A673 (cell line): ENCODE measurements at regions not wholly inside any gene's neighbourhood (a gene's known extent, or its start where the extent isn't known, plus 50 kb on each side); places are given as distances from the start of the nearest gene placed in this dataset.

Experiments used
- BruUV-seq: library from RNA; stranded (reverse); fragments of 400-500 nt; replicated peaks from 2 replicates; lab custom pipeline; 2021; lab: Mats Ljungman, UMichigan
- CTCF ChIA-PET: fragments of 300-600 bp; sonication (Branson Sonifier 250); formaldehyde crosslinking; loops from one replicate; lab custom pipeline; 2022; ENCODE audit warnings: antibody characterized with exemption; lab: Charles Lee
- POLR2A ChIA-PET: fragments of 300-600 bp; sonication (Branson Sonifier 250); formaldehyde crosslinking; loops from one replicate; lab custom pipeline; 2022; ENCODE audit warnings: antibody characterized with exemption; ENCODE audit not compliant: low non-redundant PET; lab: Charles Lee
- DNase-seq: peaks from one replicate; pipeline ENCODE4 v3.0.0-alpha.2; 2015; ENCODE audit warnings: low spot score
- H3K27ac ChIP-seq: fragments of 200-600 bp; sonication (generic); 2 replicates; pipeline ENCODE4 v1.5.1; 2016; ENCODE audit warnings: mixed run types, low read depth, mild to moderate bottlenecking, mixed read lengths, antibody characterized with exemption, low read length; ENCODE audit not compliant: poor library complexity, severe bottlenecking
- H3K27me3 ChIP-seq: fragments of 200-600 bp; sonication (generic); replicated peaks from 2 replicates; pipeline ENCODE4 v1.6.1; 2017; ENCODE audit warnings: mixed run types, low read depth, mild to moderate bottlenecking, mixed read lengths, antibody characterized with exemption, low read length; ENCODE audit not compliant: insufficient read depth, poor library complexity
- H3K36me3 ChIP-seq: fragments of 200-600 bp; sonication (generic); 2 replicates; pipeline ENCODE4 v1.6.1; 2016; ENCODE audit warnings: mixed run types, mild to moderate bottlenecking, mixed read lengths, antibody characterized with exemption, low read length; ENCODE audit not compliant: insufficient read depth, poor library complexity, severe bottlenecking
- H3K4me1 ChIP-seq: fragments of 200-600 bp; sonication (generic); 2 replicates; pipeline ENCODE4 v1.6.1; 2017; ENCODE audit warnings: mixed run types, mild to moderate bottlenecking, mixed read lengths, antibody characterized with exemption, low read length; ENCODE audit not compliant: insufficient read depth, poor library complexity, severe bottlenecking
- H3K4me3 ChIP-seq: fragments of 200-600 bp; sonication (generic); 2 replicates; pipeline ENCODE4 v1.5.1; 2016; ENCODE audit warnings: low read depth, mixed run types, mild to moderate bottlenecking, mixed read lengths, low read length; ENCODE audit not compliant: poor library complexity, severe bottlenecking
- H3K9me3 ChIP-seq: fragments of 200-600 bp; sonication (generic); 2 replicates; pipeline ENCODE4 v1.6.1; 2016; ENCODE audit warnings: mixed run types, low read depth, mild to moderate bottlenecking, mixed read lengths, antibody characterized with exemption, low read length; ENCODE audit not compliant: poor library complexity, severe bottlenecking
- EZH2 ChIP-seq: fragments of 200-600 bp; sonication (generic); IDR thresholded peaks from 2 replicates; pipeline ENCODE4 v1.6.1; 2017; ENCODE audit warnings: borderline replicate concordance, low read depth, mild to moderate bottlenecking, mixed read lengths, antibody characterized with exemption, low read length; ENCODE audit not compliant: poor library complexity, severe bottlenecking
- intact Hi-C: fragments of 100-400 bp; cut with micrococcal nuclease; formaldehyde crosslinking; loops from one replicate; pipeline ENCODE4 v1.10.0; 2022; ENCODE audit not compliant: unreplicated experiment
- TF ChIP-seq, protein P1 (sequence below): fragments of 300-800, 200-600 bp; sonication (generic); conservative IDR thresholded peaks from 2 replicates; pipeline ENCODE4 v1.5.1; 2017; ENCODE audit warnings: low read depth, mild to moderate bottlenecking, antibody characterized with exemption, low read length, moderate library complexity, mixed read lengths

DNA sequence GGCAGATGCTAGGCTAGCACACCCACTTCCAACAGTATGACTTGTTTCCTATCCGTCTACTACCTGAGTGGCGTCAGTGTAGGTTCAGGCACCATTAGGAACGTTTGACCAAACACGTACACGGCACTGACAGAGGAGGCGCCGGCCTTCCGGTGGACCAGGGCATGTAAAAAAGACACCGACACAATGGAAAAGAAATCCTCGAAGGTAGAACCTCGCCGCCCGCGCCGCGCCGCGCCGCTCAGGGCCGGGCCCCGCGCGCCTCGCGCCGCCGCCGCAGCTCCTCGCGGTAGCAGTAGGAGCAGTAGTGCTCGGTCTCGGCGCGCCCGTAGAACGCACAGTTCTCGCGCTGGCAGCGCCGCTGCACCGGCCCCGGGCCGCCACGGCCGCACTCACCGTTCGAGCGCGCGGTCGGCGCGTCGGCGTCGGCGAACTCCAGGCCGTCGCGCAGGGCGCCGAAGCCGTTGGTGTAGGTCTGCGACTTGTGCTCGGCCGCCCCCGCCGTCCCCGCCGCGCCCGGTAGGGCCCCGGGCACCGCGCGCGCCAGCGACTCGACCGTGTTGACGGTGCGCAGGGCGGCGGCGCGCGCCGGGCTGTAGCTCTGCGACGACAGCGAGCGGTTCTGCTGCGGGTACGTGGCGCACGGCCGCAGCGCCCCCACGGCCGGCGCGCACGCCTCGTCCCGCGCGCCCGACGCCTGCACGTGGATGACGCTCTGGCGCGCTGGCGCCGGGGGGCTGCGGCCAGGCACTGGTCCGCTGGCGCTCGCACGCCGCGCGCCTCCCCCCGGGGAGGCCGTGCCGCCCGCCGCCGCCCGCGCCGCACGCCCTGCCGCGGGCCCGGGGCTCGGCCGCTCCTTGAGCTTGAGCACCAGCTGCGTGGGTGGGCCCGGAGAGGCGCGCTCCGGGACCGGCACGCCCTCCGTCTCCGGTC, 156.7 kb downstream of the KLF13 start:
- Histone ChIP-seq H3K4me1 (no peaks in the 10 kb centered on the region), H3K36me3 (no peaks in the 10 kb centered on the region), H3K27me3 (peaks cover 3% of the 10 kb centered on the region), H3K27ac (no peak overlapping the region), H3K4me3 (no peak overlapping the region), H3K9me3 (no peaks in the 10 kb centered on the region)
- POLR2A ChIA-PET, result no interaction called here
- CTCF ChIA-PET, result no interaction called here
- intact Hi-C loops, result loop anchor here (10.0 kb wide), 1 partner anchor 159 kb away; the partner anchor contains the start of gene KLF13
- BruUV-seq, result no TSS peak
- no peak for DNase-seq
- TF ChIP-seq EZH2, result no peak
- TF ChIP-seq, protein P1, sequence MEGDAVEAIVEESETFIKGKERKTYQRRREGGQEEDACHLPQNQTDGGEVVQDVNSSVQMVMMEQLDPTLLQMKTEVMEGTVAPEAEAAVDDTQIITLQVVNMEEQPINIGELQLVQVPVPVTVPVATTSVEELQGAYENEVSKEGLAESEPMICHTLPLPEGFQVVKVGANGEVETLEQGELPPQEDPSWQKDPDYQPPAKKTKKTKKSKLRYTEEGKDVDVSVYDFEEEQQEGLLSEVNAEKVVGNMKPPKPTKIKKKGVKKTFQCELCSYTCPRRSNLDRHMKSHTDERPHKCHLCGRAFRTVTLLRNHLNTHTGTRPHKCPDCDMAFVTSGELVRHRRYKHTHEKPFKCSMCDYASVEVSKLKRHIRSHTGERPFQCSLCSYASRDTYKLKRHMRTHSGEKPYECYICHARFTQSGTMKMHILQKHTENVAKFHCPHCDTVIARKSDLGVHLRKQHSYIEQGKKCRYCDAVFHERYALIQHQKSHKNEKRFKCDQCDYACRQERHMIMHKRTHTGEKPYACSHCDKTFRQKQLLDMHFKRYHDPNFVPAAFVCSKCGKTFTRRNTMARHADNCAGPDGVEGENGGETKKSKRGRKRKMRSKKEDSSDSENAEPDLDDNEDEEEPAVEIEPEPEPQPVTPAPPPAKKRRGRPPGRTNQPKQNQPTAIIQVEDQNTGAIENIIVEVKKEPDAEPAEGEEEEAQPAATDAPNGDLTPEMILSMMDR, result no peak

- no TSS peak for BruUV-seq
- peaks cover 3% of the 10 kb centered on the region for H3K27me3 ChIP-seq
- no peaks in the 10 kb centered on the region for H3K36me3 ChIP-seq
- H3K4me1 ChIP-seq, result no peaks in the 10 kb centered on the region
- H3K27ac ChIP-seq, result no peak overlapping the region
- POLR2A ChIA-PET, result no interaction called here
- intact Hi-C loops, result loop anchor here (10.0 kb wide), 1 partner anchor 159 kb away; the partner anchor contains the start of gene KLF13
- H3K9me3 ChIP-seq, result no peaks in the 10 kb centered on the region
- TF ChIP-seq, protein P1, result no peak
- no peak for TF ChIP-seq EZH2
- no peak for DNase-seq
- CTCF ChIA-PET, result no interaction called here
- H3K4me3 ChIP-seq, result no peak overlapping the region
Measured at GRCh38 chr15:31483986-31484951, 157.6 kb downstream of the KLF13 start.

DNA sequence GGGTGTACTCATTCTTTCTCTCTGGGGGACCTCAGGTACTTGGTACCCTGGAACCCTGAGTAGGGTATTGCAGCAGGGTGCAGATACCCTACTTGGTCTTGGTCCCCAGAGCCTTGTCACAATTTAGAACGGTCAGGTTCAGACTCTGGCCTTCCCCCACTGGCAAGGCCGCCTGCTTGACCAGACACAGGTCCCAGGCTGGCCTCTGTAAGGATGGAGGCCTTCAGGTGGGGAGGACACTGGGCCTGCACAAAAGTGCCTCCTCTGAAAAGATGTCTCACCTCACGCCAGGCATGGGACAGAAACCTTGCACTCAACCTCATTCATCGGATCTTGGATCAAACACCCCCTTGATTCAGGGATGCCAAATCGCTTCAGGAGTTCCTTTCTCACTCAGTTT, 158.4 kb downstream of the KLF13 start:
- ChIA-PET CTCF (no interaction called here), POLR2A (no interaction called here)
- Histone ChIP-seq H3K9me3 (no peaks in the 10 kb centered on the region), H3K4me3 (no peak overlapping the region), H3K27ac (no peak overlapping the region), H3K4me1 (no peaks in the 10 kb centered on the region), H3K27me3 (peaks cover 3% of the 10 kb centered on the region), H3K36me3 (no peaks in the 10 kb centered on the region)
- intact Hi-C loops, result loop anchor here (5.0 to 10.0 kb wide), 4 partner anchors 118 to 628 kb away; partner anchors contain the start of gene KLF13
- DNase-seq, result no peak
- BruUV-seq, result no TSS peak
- no peak for TF ChIP-seq EZH2
- TF ChIP-seq, protein P1, result no peak
